H9 (cell line): ENCODE measurements at regions not wholly inside any gene's neighbourhood (a gene's known extent, or its start where the extent isn't known, plus 50 kb on each side); places are given as distances from the start of the nearest gene placed in this dataset.

Experiments
- DNase-seq: peaks from one replicate; pipeline ENCODE4 v3.0.0-alpha.2; 2017
- H2AFZ ChIP-seq: one replicate; pipeline ENCODE4 v1.6.1; 2013; ENCODE audit warnings: mild to moderate bottlenecking, low read length, control low read depth, moderate library complexity
- H2AK5ac ChIP-seq: 2 replicates; pipeline ENCODE4 v1.6.1; 2013; ENCODE audit warnings: low read length, control low read depth, mixed read lengths; ENCODE audit not compliant: insufficient read length
- H2BK120ac ChIP-seq: one replicate; pipeline ENCODE4 v1.6.1; 2013; ENCODE audit warnings: low read depth, mild to moderate bottlenecking, low read length, control low read depth, inconsistent platforms; ENCODE audit not compliant: poor library complexity, severe bottlenecking
- H2BK12ac ChIP-seq: 2 replicates; pipeline ENCODE4 v1.6.1; 2013; ENCODE audit warnings: low read length, control low read depth, mixed read lengths, low read depth; ENCODE audit not compliant: insufficient read length
- H2BK15ac ChIP-seq: 2 replicates; pipeline ENCODE4 v1.6.1; 2013; ENCODE audit warnings: low read depth, low read length, control low read depth
- H2BK20ac ChIP-seq: one replicate; pipeline ENCODE4 v1.6.1; 2013; ENCODE audit warnings: low read depth, mild to moderate bottlenecking, low read length, control low read depth, inconsistent platforms; ENCODE audit not compliant: poor library complexity, severe bottlenecking
- H2BK5ac ChIP-seq: 2 replicates; pipeline ENCODE4 v1.6.1; 2013; ENCODE audit warnings: low read length, control low read depth, mixed read lengths; ENCODE audit not compliant: insufficient read length
- H3K14ac ChIP-seq: 2 replicates; pipeline ENCODE4 v1.6.1; 2013; ENCODE audit warnings: low read length, control low read depth; ENCODE audit not compliant: insufficient read depth
- H3K18ac ChIP-seq: 2 replicates; pipeline ENCODE4 v1.6.1; 2013; ENCODE audit warnings: low read depth, mild to moderate bottlenecking, mixed read lengths, low read length, control low read depth; ENCODE audit not compliant: insufficient read length
- H3K23ac ChIP-seq: 2 replicates; pipeline ENCODE4 v1.6.1; 2013; ENCODE audit warnings: low read length, control low read depth, mixed read lengths, low read depth; ENCODE audit not compliant: insufficient read length
- H3K23me2 ChIP-seq: 2 replicates; pipeline ENCODE4 v1.6.1; 2013; ENCODE audit warnings: low read depth, mild to moderate bottlenecking, mixed read lengths, low read length, control low read depth; ENCODE audit not compliant: insufficient read length, poor library complexity, severe bottlenecking
- H3K27ac ChIP-seq: 2 replicates; pipeline ENCODE4 v1.5.1; 2013; ENCODE audit warnings: low read length, control low read depth, mixed read lengths, low read depth; ENCODE audit not compliant: insufficient read length
- H3K27me3 ChIP-seq: 2 replicates; pipeline ENCODE4 v1.6.1; 2013; ENCODE audit warnings: low read length, control low read depth, inconsistent platforms; ENCODE audit not compliant: insufficient read depth
- H3K4ac ChIP-seq: 2 replicates; pipeline ENCODE4 v1.6.1; 2013; ENCODE audit warnings: low read depth, mild to moderate bottlenecking, control low read depth, inconsistent platforms, low read length, moderate library complexity
- H3K4me1 ChIP-seq: 2 replicates; pipeline ENCODE4 v1.6.1; 2013; ENCODE audit warnings: low read length, control low read depth, inconsistent platforms; ENCODE audit not compliant: insufficient read depth
- H3K4me2 ChIP-seq: 2 replicates; pipeline ENCODE4 v1.6.1; 2013; ENCODE audit warnings: low read length, control low read depth, mixed read lengths; ENCODE audit not compliant: insufficient read length, insufficient read depth
- H3K56ac ChIP-seq: 2 replicates; pipeline ENCODE4 v1.6.1; 2013; ENCODE audit warnings: low read depth, mild to moderate bottlenecking, mixed read lengths, low read length, control low read depth; ENCODE audit not compliant: insufficient read length
- H3K79me1 ChIP-seq: 2 replicates; pipeline ENCODE4 v1.6.1; 2013; ENCODE audit warnings: low read depth, mild to moderate bottlenecking, moderate library complexity, low read length, control low read depth, inconsistent platforms; ENCODE audit not compliant: insufficient read depth, poor library complexity, severe bottlenecking
- H3K79me2 ChIP-seq: 2 replicates; pipeline ENCODE4 v1.6.1; 2013; ENCODE audit warnings: low read length, control low read depth, inconsistent platforms; ENCODE audit not compliant: insufficient read depth
- H3K9ac ChIP-seq: 2 replicates; pipeline ENCODE4 v1.6.1; 2013; ENCODE audit warnings: low read length, control low read depth, mixed read lengths; ENCODE audit not compliant: insufficient read length; ENCODE audit errors: extremely low read depth
- H3K9me3 ChIP-seq: one replicate; pipeline ENCODE4 v1.6.1; 2013; ENCODE audit warnings: low read depth, low read length, inconsistent platforms; ENCODE audit not compliant: control insufficient read depth
- H3T11ph ChIP-seq: one replicate; pipeline ENCODE4 v1.6.1; 2013; ENCODE audit warnings: mild to moderate bottlenecking, low read length, control low read depth, inconsistent platforms
- H4K20me1 ChIP-seq: one replicate; pipeline ENCODE4 v1.6.1; 2013; ENCODE audit not compliant: control insufficient read depth, insufficient read length, insufficient read depth
- H4K5ac ChIP-seq: 2 replicates; pipeline ENCODE4 v1.6.1; 2013; ENCODE audit warnings: low read depth, mild to moderate bottlenecking, mixed read lengths, low read length, control low read depth; ENCODE audit not compliant: insufficient read length
- H4K8ac ChIP-seq: replicated peaks from 2 replicates; pipeline ENCODE4 v1.6.1; 2013; ENCODE audit warnings: low read length, control low read depth, mixed read lengths, low read depth; ENCODE audit not compliant: insufficient read length
- H4K91ac ChIP-seq: 2 replicates; pipeline ENCODE4 v1.6.1; 2013; ENCODE audit warnings: low read depth, mild to moderate bottlenecking, moderate library complexity, mixed read lengths, low read length, control low read depth; ENCODE audit not compliant: insufficient read length
- H3K27ac Mint-ChIP-seq, 3 experiments: 2 replicates in 2 of 3; 3 replicates in 1 of 3; pipeline ENCODE4 v1.8.0; 2020 to 2021; ENCODE audit warnings: mixed read lengths in 3 of 3, mild to moderate bottlenecking in 1 of 3, moderate library complexity in 1 of 3
- H3K27me3 Mint-ChIP-seq: 2 replicates; pipeline ENCODE4 v1.8.0; 2021; ENCODE audit warnings: low read depth, mild to moderate bottlenecking, moderate library complexity, mixed read lengths
- H3K36me3 Mint-ChIP-seq, 3 experiments: 2 replicates in 2 of 3; 3 replicates in 1 of 3; pipeline ENCODE4 v1.8.0; 2020 to 2021; ENCODE audit warnings: low read depth in 3 of 3, mixed read lengths in 3 of 3; ENCODE audit not compliant: insufficient read depth in 1 of 3
- H3K4me1 Mint-ChIP-seq, 2 experiments: 2 replicates each; pipeline ENCODE4 v1.8.0; 2020; ENCODE audit warnings: mixed read lengths in 2 of 2
- H3K4me3 Mint-ChIP-seq, 2 experiments: 2 replicates in 1 of 2; 3 replicates in 1 of 2; pipeline ENCODE4 v1.8.0; 2020 to 2021; ENCODE audit warnings: mild to moderate bottlenecking in 2 of 2, mixed read lengths in 2 of 2, moderate library complexity in 1 of 2
- H3K9me3 Mint-ChIP-seq, 2 experiments: 2 replicates in 1 of 2; 3 replicates in 1 of 2; pipeline ENCODE4 v1.8.0; 2020; ENCODE audit warnings: mild to moderate bottlenecking in 2 of 2, mixed read lengths in 2 of 2, moderate library complexity in 1 of 2
- CTCF ChIP-seq: fragments of 200-600 bp; sonication (generic); conservative IDR thresholded peaks from 3 replicates; pipeline ENCODE4 v1.8.0; 2021; ENCODE audit warnings: antibody characterized with exemption, mild to moderate bottlenecking

- Histone ChIP-seq H3K4me2 (no peak overlapping the region), H3K27ac (no peak overlapping the region), H2AK5ac (no peak overlapping the region), H3K23me2 (no peaks in the 10 kb centered on the region), H3K79me2 (no peaks in the 10 kb centered on the region), H2BK5ac (no peak overlapping the region), H2BK12ac (no peak overlapping the region), H3K79me1 (no peaks in the 10 kb centered on the region), H2BK120ac (no peak overlapping the region), H3K18ac (no peak overlapping the region), H4K91ac (no peak overlapping the region), H3K9ac (no peak overlapping the region), H3K56ac (no peak overlapping the region), H2AFZ (no peak overlapping the region), H4K8ac (no peak overlapping the region), H3K4me1 (no peaks in the 10 kb centered on the region), H3K9me3 (no peaks in the 10 kb centered on the region), H3K4ac (no peak overlapping the region), H3K14ac (no peak overlapping the region), H3T11ph (no peak overlapping the region), H4K20me1 (no peaks in the 10 kb centered on the region), H3K27me3 (no peaks in the 10 kb centered on the region), H2BK15ac (no peak overlapping the region), H3K23ac (no peak overlapping the region), H4K5ac (no peak overlapping the region), H2BK20ac (no peak overlapping the region)
- Mint-ChIP-seq H3K4me1 (no peaks in the 10 kb centered on the region), H3K9me3 (peaks cover 30% of the 10 kb centered on the region in 2 experiments), H3K27me3 (no peaks in the 10 kb centered on the region), H3K36me3 (peaks cover 11 to 28% (median 13%) of the 10 kb centered on the region in 3 experiments), H3K27ac (no peak overlapping the region), H3K4me3 (no peak overlapping the region; a peak in 1 of 5 replicates)
- TF ChIP-seq CTCF, result no peak
- no peak for DNase-seq
Measured at GRCh38 chr13:89571676-89572075, 1775.8 kb upstream of the MIR17HG start.
